GM21723 (cell line): ENCODE measurements at regions not wholly inside any gene's neighbourhood (a gene's known extent, or its start where the extent isn't known, plus 50 kb on each side); places are given as distances from the start of the nearest gene placed in this dataset.
A peak's percentile ranks its signal among the peaks of the same experiment; 100 is the strongest.
"Not testable (repeated sequence)": the region's sequence is repeated elsewhere in the genome, so short reads cannot be mapped to it uniquely, and the experiment has no call there.

Source experiments
- ATAC-seq: cut with Tn5 transposase; IDR thresholded peaks from one replicate; pipeline ENCODE4 v1.9.1; 2021; ENCODE audit warnings: mild to moderate bottlenecking, moderate library complexity; ENCODE audit not compliant: unreplicated experiment

DNA sequence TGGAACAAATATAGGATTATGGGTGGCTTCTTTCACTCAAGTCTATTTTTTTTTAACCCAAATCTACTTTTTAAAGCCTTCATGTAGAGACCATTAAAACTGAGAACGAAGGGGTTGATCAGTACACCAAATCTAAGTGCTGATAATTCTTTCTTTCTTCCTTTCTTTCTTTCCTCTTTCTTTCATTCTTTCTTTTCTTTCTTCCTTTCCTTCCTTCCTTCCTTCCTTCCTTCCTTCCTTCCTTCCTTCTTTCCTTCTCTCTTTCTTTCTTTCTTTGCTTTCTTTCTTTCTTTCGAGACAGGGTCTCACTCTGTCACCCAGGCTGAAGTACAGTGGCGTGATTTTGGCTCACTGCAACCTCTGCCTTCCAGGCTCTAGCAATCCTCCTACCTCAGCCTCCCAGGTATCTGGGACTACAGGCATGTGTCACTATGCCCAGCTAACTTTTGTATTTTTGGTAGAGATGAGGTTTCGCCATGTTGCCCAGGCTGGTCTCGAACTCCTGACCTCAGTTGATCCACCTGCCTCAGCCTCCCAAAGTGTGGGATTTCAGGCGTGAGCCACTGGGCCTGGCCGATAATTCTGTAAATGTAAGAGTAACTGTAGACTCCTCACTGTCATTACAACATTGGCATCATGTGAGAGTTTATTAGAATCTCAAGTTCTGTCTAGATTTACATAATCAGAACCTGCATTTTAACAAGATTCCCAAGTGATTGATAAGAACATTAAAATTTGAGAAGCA lies 236.4 kb downstream of the TFEC start:
- ATAC-seq: no peak

DNA sequence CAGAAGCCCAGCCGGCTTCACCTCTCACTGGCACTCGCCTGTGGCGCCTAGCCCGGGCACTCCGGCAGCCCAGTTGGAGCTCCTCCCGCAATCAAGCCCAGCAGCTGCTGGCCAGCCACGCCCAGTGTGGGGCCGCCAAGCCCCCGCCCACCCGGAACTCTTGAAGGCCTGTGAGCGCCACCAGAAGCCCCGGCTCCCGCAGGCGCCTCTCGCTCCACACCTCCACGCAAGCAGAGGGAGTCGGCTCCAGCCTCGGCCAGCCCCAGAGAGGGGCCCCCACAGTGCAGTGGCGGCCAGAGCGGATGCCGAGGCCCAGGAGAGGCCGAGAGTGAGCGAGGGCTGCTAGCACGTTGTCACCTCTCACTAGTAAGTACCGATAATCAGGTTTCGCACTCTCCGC lies 240.7 kb downstream of the TFEC start:
- no peak for ATAC-seq

DNA sequence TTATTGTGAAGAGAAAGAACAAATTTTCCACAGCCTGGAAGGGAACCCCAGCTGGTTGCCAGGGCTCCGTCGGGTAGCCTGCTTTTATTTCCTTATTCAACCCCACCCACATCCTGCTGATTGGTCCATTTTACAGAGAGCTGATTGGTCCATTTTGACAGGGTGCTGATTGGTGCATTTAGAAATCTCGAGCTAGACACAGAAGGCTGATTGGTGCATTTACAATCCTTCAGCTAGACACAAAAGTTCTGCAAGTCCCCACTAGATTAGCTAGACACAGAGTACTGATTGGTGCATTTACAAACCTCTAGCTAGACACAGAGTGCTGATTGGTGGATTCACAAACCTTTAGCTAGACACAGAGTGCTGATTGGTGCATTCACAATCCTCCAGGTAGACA lies 241.1 kb downstream of the TFEC start:
- not testable (repeated sequence) for ATAC-seq

DNA sequence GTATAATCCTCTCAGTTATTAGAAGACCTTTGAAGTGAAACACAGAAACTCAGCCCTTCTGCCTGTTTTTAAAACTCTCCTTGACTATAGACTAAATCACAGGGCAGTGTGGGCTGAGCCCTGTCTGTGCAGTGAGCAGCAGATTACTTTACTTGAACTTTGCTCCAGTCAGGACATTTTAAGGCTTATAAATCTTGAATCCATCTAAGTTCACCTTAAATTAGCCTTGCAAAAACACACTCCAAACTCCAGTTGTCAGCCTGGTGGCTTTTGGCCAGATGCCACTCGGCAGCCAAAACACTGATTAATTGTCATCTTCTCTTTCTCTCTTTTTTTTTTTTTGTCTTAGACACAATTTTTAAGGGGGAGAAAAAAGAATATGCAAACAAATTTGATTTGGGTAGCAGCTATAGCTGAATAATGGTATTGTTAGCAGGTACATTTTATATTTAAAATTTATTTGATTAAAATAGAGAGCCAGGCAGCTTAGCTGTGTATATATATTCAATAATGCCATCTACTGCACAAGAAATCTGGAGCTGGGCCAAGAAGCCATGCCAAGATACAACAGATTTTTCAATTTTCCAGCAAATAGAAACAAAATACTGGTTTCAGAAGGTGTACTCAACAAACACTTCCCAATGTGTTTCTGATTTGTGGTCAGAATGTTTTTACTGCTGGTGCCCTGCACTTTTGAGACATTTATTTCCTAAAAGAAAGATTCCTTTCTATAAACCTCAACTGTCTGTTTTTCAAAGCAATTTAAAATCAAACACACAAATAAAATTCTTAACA lies 247.7 kb downstream of the TFEC start:
- no peak for ATAC-seq

DNA sequence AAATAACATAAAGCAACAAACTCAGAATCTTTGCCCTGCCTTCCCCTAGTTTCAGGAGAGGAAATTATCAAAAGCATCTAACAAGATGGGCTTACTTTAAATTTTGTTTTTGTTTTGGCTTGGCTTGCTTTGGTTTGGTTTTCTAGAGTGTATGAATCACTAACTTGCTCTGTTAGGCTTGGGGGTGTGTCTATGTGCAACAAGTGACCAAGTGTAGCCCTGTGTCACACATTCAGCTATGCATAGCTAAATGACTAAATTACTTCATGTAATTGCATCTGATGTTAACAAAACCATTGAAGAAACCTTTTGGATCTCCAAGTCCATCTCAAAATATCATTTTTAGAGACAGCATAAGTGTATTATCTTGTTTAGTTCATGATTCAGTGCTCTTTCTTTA lies 251.0 kb downstream of the TFEC start:
- no peak for ATAC-seq

DNA sequence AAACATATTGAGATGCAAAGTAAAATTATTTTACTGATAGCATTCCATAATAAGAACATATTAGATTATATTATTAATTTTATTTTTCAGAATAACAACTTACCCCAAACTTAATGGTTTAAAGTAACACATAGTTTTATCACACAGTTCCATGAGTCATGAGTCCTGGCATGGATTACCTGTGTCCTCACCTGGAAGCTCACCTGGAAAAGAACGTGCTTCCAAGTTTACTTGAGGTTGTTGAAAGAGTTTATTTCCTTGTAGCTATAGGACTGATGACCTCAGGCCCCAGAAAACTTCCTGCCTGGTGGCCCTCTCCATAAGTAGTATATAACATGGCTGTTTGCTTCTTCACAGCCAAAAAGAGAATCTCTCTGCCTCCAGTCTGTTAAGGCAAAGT lies 254.6 kb downstream of the TFEC start:
- no peak for ATAC-seq

DNA sequence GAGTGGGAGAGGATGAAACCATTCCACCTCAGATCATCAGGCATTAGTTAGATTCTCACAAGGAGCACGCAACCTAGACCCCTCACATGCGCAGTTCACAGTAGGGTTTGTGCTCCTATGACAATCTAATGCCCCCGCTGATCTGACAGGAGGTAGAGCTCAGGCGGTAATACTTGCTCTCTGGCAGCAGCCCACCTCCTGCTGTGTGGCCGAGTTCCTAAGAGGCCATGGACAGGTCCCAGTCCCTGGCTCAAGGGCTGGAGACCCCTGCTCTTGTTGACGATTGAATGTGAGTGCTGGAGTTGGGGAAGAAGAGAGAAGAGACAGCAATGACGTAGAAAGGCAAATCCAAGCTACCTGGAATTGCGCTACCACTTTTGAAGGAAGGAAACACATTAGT lies 267.2 kb downstream of the TFEC start:
- no peak for ATAC-seq

DNA sequence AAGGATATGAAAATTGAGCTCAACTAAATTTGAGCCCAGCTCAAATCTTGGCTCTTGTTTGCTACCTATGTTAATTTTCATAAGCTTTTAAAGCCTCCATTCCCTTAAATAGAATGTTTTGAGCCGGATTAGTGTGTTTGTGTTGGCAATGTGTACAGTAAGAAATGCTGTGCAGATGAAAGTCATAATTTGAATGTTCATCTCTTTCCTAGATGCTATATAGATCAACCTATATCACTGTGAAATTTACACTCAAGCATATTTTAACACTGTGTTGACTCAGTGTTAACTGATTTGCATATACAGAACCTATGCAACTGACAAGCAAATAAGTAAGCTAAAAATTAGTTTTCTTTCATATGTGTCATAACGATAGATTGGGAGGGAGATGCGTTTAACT lies 272.5 kb downstream of the TFEC start:
- no peak for ATAC-seq

DNA sequence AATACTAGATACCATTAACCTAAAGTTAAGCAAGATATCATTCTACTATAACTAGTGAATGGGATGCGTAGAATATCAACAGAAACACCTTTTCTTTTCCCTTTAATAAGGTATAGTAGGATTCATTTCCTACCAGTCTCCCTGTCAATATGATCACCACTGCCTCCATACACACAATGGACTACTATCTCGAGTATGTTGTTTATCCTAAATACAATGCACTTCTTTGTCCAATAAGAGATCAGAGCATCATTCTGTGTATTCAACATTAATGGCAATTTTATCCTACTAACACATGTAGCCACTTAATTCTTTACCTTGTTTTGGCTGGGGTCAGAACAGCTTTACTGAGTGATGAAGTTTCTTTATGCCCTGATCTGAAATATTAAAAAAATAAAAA lies 276.3 kb downstream of the TFEC start:
- ATAC-seq: no peak

DNA sequence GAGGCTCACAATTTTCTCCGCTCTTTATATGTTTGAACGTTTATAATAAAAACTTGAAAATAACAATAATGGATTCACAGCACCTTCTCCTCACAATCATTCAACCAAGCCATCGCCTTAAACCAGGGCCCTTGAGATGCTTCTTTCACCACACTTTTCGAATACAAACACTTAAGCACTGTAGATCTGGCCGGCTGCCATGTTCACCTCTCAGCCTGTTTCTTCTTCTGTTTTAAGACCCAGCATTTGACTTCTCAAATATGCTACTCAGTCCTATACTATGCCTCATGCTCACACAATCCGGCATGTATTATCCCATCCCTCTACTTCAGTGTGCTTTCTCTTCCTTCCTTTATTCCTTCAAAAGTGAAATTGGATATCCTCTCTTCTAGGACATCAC lies 280.6 kb downstream of the TFEC start:
- no peak for ATAC-seq

DNA sequence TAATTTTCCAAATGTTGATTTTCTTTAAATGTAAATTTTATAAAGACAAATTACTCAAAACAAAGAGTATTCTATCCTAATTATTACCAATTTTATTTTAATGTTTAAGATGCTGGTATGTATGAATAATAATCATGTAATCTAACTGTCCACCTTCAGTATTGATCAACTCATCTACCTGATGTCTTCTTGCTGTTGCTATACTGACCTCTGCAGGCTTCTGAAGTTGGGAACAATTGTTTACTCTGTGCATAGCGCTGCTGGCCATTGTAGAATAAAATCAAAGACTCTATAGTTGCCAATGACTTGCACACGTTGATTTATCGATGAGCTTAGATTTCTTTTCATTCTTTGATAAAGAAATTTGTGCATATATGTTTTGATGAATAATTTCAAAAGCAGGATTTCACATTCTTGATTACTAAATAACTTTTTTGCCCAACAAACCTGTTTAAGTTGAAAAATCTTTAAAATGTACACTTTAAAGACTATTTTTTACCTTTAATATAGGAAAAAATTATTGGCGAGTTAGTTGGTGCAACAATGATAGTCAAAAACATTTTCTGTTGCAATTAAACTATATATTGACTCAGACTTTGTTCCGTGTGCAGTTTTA lies 282.3 kb downstream of the TFEC start:
- ATAC-seq: no peak

DNA sequence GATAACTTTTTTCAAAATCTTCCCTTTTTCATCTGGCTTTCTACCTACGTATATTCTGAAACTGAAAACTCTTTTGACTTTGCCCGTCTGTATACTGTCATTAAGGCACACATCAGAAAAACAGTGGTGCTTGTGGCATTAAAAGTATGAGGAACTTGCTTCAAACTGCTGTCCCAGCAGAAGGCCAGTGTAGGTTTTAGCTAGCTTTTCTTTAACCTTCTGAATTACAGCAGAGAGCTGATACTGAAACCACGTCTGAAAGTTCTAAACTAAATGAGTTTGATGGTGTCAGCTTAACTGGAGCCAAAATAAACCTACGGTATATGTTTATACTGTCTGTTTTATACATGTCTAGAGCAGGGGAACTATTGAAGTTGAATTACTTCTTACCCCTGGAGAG lies 283.4 kb downstream of the TFEC start:
- peak; percentile 49 for ATAC-seq

DNA sequence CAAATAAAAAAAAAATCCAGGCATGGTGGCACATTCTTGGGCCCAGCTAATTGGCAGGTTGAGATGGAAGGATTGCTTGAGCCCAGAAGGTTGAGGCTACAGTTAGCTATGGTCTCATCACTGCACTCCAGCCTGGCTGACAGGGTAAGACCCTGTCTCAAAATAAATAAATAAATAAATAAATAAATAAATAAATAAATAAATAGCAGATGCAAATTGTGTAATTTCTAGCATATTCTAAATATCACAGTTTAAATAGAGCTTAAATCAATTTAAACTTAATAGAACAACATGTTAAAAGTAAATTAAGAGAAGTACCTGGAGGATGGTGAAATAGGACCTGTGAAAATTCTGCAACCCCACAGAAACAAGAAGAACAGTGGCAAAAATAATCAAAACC lies 290.5 kb downstream of the TFEC start:
- no peak for ATAC-seq

DNA sequence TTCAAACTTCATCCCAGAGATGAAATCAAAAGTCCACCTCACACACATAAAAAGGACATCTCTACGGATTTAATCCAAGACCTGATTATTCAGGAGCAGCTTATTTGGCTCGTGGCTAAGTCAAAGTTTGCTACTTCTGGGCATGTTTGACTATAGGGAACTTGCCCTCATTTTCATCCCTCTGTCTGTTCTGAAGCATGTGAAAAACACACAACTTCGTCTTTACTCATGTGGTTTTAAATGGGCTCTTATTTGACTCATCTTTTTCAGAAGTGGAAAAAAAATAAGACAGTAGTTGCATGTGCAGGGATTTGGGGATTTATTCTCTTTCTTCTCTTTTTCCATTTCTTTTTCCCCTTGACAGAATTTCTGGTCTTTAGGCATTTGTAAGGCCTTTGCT lies 295.9 kb downstream of the TFEC start:
- ATAC-seq: no peak

DNA sequence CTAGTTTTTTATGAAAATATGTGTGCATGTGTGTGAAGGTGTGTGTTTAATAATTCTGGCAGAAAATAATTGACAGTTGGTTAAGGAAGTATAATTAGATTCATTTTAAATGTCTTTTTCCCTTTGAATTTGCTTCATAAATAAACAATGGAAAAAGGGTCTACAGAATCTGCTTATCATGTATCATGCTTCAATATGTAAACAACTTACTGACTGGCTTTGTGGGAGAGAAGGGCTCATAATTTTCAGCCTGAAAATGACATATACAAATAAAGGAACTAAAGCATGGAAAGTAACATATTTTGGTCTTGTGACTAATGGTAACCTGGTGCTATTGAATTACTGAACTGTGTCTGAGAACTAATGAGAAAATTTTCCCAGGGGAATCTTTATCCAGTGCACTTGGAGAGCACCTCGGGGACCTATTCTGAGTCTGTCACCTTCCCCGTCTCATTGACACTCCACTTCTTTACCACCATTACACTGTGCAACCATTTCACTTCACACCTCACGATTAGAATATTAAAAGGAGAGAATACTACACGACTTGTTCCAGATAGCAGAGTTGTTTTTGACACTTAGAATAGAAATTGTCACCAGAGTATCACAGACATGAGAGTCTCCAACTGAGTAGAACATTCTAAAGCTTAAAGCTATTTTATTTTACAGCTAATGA lies 298.6 kb downstream of the TFEC start:
- ATAC-seq: no peak

DNA sequence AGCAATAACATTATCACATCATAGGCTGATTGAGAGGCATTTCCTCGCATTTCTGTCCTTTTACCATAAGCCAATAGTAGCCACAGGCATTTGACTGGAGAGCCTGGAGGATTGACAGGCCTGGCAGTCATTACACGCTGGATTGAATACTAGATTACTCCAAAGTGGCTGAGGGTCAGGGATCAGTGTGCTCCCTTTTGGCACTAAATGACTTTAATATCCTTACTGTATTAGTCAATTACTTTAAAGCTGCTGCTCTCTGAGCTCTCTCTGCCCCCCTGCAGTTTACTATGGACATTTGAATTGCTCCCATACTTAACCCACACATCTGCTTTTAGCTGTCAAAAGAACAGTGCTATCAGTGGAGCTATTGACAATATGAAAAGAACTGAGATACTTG lies 302.0 kb downstream of the TFEC start:
- no peak for ATAC-seq

DNA sequence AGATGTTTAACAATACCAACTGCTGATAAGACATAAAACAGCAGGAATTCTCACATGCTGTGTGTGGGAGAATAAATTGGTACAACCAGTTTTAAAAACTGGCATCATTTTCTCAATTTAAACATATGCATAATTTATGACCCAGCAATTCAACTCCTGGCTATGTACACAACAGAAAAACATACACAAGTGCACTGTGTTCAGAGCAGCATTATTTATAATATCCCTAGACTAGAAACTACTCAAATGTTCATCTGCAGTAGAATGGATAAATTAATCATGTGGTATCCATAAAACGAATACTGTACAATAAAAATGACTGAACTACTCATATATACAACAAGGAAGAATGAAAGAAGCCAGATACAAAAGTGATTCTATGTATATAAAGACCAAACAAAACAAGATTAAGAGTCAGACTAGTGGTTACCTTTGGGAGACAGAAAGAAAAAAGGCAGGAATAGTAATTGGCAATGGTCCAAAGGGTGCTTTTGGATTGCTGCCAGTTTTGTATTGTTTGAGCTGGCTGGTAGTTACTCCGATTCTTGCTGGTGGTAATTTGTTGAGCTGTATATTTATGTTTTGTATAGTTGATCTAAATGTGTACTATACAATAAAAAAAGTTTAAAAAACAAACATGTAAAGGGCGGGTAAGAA lies 306.0 kb downstream of the TFEC start:
- ATAC-seq: no peak

DNA sequence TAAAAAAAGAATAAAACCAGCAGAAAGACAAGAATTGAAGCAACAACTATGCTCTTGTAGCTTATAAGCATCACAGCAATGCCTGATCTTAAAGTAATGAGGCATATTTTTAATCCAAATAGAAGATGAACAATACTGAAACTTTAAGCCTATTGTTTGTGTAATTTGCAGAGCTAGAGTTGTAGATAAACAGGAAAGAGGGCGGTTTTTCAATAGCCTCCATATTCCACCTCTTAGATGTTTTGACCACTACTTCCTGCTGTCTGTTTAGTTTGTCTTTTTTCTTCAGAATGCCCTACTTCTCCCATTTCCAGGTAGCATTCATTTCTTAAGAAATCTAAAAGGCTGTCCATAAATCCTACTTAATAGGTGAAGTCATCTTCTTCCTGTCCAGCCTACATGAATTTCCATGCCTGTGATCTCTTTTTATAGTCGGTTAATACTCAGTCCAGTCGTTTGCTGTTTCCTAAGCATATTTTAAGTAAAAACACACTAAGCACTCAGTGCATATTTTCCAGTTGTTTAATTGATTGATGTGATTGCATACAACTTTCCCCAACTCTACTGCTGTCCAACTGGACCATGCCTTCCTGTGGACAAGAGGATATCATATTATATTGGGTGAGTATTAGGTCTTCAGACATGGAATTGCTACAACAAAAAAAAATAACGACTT lies 308.1 kb downstream of the TFEC start:
- no peak for ATAC-seq

DNA sequence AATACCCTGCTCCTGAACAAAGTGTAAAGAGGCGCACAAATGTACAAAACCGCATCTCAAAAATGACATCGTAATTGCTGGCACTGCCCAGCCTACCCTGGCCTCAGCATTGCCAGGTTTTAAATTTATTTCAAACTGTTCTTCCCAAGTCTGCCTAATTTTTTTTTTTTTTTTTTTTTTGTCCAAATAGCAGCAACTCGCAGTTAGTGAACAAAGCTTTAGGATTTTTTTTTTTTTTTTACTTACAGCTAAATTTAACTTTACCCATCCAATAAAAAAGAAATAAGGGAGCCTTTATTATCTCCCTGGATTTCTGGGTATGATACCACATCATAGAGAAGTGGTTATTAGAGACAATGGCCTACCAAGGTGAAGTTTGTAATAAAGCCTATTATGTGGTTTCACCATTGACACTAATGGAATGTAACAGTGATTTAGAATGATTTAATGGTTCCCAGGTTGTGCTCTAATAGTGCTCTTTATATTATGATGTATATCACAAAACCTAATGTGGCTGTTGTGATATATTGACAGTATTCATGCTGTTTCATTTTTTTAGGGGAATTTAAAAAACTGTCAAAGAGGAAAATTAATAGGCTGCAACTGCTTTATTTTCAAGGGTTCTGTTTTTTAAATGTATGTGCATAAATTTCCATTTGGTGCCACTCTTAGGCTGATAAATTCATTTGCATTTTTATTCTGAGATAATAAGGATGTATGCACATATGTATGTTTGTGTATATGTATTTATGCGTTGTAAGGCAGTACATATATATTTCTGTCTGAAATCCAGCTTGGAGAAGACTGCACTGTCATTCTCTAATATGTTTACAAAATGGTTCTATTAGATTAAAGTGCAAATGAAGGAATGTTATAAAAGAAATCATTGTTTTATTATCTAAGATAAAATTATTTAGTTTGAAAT lies 309.0 kb downstream of the TFEC start:
- ATAC-seq: no peak
